NT2/D1 (cell line): ENCODE measurements at regions not wholly inside any gene's neighbourhood (a gene's known extent, or its start where the extent isn't known, plus 50 kb on each side); places are given as distances from the start of the nearest gene placed in this dataset.

Experiments used
- SUZ12 ChIP-seq: IDR thresholded peaks from 2 replicates; pipeline ENCODE4 v1.6.1; 2011; ENCODE audit not compliant: insufficient read length, insufficient read depth; ENCODE audit errors: extremely low read depth
- YY1 ChIP-seq: IDR thresholded peaks from 2 replicates; pipeline ENCODE4 v1.6.1; 2011; ENCODE audit not compliant: insufficient read length, insufficient read depth
- ZNF274 ChIP-seq: IDR thresholded peaks from 2 replicates; pipeline ENCODE4 v1.6.1; 2011; ENCODE audit warnings: mild to moderate bottlenecking, low read depth, low read length

GRCh38 chr6:167394339-167394738 is 69.5 kb downstream of the TTLL2 start:
- TF ChIP-seq ZNF274 = no peak
- TF ChIP-seq YY1 = no peak
- no peak for TF ChIP-seq SUZ12
